Myocyte (in vitro differentiated cells): ENCODE measurements at regions not wholly inside any gene's neighbourhood (a gene's known extent, or its start where the extent isn't known, plus 50 kb on each side); places are given as distances from the start of the nearest gene placed in this dataset.

ENCODE experiments used
- DNase-seq: peaks from one replicate; pipeline ENCODE4 v3.0.0-alpha.2; 2012; ENCODE audit warnings: low read depth

DNA sequence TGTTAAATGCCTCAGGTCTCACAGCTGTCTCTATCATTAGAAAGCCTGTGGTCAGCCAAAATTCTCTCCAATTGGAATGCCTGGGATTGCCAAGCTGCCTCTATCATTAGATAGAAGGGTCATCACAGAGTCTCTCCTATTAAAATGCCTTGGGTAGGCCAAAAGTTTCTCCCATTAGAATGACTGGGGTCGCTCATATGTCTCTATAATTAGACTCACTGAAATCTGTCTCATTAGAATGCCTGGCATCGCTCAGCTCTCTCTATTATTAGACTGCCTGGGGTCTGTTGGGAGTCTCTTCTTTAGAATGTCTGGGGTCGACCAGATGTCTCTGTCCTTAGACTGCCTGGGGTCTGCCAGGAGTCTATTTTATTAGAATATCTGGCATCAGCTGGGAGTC lies 2265.1 kb downstream of the TP53TG3F start:
- DNase-seq: no peak

DNA sequence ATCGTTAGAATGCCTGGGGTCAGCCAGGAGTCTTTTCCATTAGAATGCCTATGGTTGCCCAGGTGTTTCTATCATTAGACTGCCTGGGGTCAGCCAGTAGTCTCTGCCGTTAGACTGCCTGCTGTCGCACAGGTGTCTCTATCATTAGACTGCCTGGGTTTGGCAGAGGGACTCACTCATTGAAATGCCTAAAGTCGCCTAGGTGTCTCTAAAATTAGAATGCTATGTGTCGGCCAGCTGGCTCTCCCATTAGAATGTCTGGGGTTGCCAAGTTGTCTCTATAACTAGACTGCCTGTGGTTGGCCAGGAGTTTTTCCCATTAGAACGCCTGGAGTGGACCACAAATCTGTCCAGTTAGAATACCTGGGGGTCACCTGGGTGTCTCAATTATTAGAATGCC lies 2266.5 kb downstream of the TP53TG3F start:
- DNase-seq: no peak

DNA sequence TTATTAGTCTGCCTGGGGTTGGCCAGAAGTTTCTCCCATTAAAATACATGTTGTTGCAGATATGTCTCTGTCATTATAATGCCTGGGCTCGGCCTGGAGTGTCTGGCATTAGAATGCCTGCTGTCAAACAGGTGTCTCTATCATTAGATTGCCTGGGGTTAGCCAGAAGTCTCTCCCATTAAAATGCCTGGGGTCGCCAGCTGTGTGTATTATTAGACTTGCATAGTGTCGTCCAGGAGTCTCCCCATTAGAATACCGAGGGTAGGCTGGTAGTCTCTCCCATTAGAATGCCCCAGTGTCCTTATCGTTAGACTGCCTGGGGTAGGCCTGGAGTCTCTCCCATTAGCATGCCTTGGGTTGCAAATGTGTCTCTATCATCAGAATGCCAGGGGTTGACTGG lies 2270.8 kb downstream of the TP53TG3F start:
- DNase-seq: peak; percentile 7

DNA sequence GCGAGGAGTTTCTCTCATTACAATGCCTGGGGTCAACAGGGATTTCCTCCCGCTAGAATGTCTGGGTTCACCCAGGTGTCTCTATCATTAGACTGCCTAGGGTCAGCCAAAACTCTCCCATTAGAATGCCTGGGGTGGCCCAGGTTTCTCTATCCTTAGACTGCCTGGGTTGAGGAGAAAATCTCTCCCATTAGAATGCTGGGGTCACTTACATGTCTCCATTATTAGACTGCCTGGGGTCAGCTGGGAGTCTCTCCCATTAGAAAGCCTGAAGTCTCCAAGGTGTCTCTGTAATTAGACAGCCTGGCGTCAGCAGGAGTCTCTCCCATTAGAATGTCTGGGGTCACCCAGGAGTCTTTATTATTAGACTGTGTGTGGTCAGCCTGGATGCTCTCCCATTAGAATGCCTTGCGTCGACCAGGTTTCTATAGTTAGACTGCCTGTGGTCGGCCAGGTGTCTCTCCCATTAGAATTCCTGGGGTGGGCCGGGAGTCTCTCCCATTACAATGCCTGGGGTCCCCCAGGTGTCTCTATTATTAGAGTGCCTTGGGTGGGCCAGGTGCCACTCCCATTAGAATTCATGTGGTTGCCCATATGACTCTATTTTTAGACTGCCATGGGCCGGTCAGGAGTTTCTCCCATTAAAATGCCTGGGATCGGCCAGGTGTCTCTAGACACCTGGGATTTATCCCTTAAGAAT lies 2272.1 kb downstream of the TP53TG3F start:
- no peak for DNase-seq

DNA sequence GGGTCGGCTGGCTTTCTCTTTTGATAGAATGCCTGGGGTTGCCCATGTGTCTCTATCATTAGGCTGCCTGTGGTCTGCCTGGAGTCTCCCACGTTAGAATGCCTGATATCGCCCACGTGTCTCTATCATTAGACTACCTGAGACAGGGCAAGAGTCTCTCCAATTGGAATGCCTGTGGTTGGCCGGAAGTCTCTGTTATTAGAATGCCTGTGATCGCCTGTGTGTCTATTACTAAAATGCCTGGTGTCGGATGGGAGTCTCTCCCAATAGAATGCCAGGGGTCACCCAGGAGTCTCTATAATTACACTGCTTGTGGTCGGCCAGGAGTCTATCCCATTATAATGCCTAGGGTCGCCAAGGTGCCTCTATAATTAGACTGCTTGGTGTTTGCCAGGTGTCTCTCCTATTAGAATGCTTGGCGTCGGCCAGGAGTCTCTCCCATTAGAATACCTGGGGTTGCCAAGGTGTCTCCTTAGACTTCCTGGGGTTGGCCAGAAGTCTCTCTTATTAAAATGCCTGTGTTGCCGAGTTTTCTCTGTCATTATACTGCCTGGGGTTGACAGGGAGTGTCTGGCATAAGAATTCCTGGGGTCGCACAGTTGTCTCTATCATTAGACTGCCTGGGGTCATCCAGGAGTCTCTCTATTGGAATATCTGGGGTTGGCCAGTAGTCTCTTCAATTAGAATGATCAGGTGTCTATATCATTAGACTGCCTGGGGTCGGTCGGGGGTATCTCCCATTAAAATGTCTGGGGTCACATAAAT lies 2272.8 kb downstream of the TP53TG3F start:
- DNase-seq: no peak

DNA sequence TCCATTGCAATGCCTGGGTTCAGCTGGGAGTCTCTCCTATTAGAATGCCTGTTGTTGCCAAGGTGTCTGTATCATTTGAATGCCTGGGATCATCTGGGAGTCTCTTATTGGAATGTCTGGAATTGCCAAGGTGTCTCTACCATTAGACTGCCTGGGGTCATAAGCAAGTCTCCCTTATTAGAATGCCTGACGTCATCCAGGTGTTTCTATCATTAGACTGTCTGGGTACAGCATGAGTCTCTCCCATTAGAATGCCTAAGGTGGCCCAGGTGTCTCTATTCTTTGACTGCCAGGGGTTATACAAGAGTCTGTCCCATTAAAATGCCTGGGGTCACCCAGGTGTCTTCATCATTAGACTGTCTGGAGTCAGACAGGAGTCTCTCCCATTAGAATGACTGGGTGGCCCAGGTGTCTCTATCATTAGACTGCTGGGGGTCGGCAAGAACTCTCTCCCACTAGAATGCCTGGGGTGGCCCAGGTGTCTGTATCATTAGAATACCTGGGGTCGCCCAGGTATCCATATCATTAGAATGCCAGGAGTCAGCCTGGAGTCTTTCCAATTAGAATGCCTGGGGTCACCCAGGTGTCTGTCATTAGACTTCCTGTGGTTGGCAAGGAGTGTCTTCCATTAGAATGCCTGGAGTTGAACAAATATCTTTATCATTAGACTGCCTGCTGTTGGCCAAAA lies 2274.0 kb downstream of the TP53TG3F start:
- DNase-seq: no peak

DNA sequence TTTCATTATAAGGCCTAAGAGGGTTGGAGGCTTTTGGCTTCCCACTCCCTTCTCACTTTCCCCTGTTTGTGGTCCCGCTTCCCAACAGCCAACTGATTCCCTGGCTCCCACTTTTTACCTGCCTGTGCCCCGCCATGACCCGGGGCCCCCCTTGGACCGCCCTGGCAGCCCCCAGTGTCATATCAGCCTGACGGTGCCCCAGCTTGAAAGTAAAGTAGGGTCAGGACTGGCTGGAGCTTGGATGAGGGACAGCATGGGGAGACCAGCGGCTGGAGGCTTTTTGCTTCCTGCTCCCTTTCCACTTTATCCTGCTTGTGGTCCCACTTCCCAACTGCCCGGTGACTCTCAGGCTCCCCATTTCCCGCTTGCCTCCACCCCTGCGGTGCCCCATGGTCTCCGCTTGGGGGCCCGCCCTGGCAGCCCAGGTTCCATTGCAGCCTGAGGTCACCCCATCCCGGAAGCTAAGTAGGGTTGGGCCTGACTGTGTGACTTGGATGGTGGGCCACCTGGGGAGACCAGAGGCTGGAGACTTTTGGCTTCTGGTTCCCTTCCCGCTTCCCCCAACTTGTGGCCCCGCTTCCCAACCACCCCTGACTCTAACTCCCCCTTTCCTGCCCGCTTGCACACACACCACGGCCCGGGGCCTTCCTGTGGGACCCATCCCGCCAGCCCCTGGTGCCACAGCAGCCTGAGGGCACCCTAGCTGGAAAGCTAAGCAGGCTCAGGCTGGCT lies 2274.7 kb downstream of the TP53TG3F start:
- no peak for DNase-seq

DNA sequence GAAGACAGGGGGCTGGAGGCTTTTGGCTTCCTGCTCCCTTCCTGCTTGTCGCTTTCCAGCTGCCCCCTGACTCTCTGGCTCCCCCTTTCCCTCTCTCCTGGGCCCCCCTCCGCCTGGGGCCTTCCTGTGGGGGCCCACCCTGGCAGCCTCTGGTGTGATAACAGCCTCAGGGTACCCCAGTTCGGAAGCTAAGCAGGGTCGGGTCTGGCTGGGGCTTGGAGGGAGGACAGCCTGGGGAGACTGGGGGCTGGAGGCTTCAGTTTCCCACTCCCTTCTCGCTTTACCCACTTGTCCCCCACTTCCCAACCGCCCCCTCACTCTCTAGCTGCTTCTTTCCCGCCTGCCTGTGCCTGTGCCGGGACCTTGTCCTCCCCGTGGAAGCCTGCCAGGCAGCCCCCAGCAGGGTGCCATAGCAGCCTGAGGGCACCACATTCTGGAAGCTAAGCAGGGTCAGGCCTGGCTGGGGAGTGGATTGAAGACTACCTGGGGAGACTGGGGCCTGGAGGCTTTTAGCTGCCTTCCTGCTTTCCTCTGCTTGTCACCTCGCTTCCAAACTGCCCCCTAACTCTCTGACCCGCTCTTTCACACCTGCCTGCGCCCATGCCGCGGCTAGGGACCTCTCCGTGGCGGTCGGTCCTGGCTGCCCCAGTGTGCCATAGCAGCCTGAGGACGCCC lies 2275.5 kb downstream of the TP53TG3F start:
- DNase-seq: no peak

DNA sequence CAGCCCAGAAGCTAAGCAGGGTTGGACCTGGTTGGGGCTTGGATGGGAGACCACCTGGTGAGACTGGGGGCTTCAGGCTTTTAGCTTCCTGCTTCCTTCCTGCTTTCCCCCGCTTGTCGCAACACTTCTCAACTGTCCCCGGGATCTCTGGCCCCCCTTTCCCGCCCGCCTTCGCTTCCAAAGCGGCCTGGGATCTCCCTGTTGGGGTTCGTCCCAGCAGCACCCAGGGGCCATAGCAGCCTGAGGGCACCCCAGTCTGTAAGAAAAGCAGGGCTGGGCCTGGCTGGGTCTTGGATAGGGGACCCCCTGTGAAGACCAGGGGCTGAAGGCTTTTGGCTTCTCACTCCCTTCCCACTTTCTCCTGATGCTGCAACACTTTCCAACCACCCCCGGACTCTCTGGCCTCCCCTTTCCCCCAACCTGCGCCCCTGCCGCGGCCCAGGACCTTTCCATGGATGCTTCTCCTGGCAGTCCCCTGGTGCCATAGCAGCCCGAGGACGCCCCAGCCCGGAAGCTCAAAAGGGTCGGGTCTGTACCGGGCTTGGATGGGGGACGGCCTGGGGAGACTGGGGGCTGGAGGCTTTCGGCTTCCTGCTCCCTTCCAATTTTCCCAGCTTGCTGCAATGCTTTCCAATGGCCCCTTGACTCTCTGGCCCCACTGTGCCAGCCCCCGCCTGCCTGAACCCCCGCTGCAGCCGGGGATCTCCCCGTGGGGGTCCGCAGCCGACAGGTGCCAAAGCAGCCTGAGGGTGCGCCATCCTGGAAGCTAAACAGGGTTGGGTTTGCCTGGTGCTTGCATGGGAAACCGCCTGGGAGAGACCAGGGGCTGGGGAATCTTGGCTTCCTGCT lies 2276.2 kb downstream of the TP53TG3F start:
- no peak for DNase-seq

DNA sequence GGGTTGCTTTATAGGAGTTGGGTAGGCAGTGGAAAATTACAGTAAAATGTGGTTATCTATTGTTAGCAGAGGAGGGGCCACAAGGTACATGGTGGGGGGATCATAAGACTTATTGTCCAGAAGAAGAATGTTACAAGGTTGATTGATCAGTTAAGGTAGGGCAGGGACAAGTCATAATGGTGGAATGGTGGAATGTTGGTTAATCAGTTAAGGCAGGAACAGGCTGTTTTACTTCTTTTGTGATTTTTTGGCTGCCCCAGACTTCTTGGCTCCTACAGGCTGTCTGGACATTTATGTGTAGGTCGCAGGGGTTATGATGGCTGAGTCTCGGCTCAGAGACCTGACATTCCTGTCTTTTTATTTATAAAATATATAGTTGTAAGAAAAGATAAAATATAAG lies 2277.1 kb downstream of the TP53TG3F start:
- DNase-seq: no peak

DNA sequence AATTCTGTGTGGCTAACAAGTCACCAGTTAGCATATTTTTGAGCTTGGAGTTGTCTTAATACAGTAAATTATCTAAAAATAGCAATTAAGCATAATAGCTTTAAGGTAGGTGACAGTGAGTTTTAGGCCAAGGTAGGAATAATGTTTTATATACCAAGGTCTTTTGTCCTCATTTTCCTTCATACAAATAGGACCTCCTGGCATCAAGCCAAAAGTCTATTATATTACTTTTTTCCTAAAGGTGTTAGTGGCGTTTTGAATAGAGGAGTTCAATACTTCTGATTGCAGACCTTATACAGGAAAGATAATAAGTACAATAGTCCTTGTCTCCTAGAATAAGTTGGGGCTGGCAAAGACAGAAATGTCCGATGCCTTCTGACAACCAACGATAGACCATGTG lies 2277.7 kb downstream of the TP53TG3F start:
- DNase-seq: no peak

DNA sequence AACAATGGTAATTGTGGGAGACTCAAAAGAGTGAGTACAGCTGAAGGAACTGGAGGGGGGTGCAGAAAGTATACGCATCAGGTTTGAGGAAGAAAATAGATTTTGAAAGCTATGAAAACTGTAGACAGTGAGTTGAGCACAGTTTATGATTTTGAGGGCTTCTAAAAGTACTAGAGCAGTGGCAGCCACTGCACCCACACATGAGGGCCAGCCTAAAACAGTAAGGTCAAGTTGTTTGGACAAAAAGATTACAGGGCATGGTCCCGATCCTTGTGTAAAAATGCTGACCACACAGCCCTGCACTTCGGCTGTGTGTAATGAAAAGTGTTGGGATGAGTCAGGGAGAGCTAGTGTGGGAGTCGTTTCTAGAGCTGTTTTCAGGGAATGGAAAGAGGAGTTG lies 2282.1 kb downstream of the TP53TG3F start:
- no peak for DNase-seq

DNA sequence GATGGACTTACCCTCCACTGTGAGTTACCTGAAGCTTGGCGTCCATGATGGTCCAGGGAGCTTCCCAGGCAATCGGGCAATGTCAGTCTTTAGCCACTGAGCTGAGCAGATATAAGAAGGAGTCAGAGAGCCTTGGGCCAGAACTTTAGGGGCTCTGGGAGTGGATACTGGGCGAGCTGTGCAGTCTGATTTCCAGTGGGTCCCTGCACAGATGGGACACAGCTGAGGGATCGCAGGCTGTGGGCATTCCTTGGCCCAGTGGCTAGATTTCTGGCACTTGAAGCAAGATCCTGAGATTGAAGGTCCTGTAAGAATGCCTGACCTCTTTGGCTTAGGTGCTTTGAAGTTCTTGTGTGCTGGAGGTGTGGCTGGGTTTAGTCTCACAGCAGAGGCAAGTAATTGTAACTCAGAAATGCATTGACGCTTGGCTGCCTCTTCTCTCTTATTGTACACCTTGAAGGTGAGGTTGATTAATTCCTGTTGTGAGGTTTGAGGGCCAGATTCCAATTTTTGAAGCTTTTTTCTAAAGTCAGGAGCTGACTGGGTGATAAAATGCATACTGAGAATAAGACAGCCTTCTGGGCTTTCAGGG lies 2283.8 kb downstream of the TP53TG3F start:
- DNase-seq: no peak

DNA sequence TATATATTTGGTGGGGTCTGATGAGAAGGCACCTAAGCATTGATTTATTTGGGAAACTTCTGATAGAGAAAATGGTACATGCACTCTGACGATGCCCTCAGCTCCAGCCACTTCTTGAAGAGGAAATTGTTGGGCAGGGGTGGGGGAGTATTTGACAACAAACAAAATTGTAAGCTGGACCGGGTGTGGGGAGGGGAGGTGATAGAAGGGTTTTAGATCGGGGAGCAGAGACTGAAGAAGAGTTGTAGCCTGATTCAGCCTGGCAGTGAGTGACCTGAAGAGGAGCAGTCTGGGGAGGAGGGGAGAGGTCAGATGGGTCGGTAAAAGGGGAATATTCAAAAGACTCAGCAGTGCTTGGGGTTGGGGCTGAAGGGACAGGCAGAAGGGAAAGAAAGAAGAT lies 2284.7 kb downstream of the TP53TG3F start:
- DNase-seq: no peak

DNA sequence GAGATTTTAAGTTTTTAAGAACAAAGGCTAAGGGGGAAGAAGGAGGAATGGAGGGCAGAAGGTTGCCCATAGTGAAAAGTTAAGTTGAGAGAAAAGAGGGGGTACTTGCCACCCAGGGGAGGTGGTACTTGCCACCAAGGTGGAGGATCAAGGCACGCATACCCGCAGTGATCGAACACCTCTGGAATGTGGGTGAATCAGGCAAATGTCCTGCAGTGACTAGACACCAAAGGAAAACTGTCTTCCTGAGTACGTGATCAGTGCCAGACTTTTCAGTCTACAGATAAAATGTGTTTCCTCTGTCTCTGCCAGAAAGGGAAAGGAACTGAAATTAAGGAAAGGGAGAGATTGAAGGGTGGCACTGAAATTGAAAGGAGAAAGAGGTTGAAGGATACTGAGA lies 2285.3 kb downstream of the TP53TG3F start:
- no peak for DNase-seq

DNA sequence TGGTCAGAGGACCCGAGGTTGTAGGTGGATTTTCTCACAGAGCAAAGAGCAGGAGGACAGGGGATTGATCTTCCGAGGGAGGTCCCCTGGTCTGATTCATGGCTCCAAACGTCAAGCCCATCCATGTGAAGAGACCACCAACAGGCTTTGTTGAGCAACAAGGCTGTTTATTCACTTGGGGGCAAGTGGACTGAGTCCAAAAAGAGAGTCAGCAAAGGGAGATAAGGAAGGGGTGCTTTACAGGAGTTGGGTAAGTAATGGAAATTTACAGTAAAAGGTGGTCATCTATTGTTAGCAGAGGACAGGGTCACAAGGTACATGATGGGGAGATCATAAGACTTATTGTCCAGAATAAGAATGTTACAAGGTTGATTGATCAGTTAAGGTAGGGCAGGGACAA lies 2285.8 kb downstream of the TP53TG3F start:
- DNase-seq: no peak

DNA sequence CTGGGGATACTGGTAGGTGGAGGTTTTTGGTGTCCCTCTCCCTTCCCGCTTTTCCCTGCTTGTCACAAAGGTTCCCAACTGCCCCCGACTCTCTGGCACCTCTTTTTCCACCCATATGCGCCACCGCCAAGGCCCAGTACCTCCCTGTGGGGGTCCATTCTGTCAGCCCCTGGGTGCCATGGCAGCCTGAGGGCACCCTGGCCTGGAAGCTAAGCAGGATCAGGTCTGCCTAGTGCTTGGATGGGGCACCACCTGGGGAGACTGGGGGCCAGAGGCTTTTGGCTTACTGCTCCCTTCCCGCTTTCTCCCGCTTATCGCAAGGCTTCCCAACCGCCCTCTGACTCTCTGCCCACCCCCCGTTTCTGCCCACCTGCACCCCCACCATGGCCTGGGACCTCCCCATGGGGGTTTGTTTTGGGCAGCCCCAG lies 2286.4 kb downstream of the TP53TG3F start:
- no peak for DNase-seq

DNA sequence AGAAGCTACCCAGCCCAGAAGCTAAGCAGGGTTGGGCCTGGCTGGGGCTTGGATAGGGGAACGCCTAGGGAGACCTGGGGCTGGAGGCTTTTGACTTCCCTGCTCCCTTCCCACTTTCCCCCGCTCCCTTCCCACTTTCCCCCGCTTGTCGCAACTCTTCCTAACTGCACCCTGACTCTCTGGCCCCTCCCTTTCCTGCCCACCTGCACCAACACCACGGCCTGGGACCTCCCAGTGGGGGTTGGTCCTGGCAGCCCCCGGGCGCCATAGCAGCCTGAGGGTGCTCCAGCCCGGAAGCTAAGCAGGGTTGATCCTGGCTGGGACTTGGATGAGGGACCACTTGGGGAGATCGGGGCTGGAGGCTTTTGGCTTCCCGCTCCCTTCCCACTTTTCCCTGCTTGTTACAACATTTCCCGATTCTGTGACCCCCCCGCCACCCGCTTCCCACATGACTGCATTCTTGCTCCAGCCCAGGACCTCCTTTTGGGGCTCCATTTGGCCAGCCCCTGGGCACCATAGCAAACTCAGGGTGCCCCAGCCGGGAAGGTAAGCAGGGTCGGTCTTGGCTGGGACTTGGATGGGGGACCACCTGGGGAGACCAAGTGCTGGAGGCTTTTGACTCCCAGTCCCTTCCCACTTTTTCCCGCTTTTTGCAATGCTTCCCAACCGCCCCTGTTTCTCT lies 2287.0 kb downstream of the TP53TG3F start:
- DNase-seq: no peak

DNA sequence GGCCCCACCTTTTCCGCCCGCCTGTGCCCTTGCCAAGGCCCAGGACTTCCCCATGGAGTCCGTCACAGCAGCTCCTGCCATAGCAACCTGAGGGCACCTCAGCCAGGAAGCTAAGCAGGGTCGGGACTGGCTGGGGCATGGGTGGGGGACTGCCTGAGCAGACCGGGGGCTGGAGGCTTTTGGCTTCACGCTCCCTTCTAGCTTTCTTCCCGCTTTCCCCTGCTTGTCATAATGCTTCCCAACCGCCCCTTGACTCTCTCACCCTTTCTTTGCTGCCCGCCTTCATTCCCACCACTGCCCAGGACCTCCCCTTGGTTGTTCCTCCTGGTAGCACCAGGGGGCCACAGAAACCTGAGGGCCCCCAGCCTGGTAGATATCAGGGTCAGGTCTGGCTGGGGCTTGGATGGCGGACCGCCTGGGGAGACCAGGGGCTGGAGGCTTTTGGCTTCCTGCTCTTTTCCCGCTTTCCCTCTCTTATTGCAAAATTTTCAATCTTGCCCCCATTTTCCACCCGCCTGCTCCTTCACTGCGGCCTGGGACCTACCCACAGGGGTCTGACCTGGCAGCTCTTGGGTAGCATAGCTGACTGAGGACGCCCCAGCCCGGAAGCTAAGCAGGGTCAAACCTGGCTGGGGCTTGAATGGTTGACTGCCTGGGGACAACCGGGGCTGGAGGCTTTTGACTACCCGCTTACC lies 2287.7 kb downstream of the TP53TG3F start:
- DNase-seq: no peak
